HEK293 (cell line): ENCODE measurements at regions not wholly inside any gene's neighbourhood (a gene's known extent, or its start where the extent isn't known, plus 50 kb on each side); places are given as distances from the start of the nearest gene placed in this dataset.

Experiments used
- CTCF ChIA-PET: fragments of 350-600 bp; formaldehyde crosslinking; extraction: SDS; loops from one replicate; lab custom pipeline; 2021; ENCODE audit warnings: antibody characterized with exemption; lab: Yijun Ruan, JAX
- POLR2A ChIA-PET: fragments of 300-600 bp; formaldehyde crosslinking; extraction: SDS; loops from one replicate; lab custom pipeline; 2020; ENCODE audit warnings: antibody characterized with exemption, inconsistent platforms; lab: Yijun Ruan, JAX
- H3K27ac ChIP-seq: fragments of 200-500 bp; sonication (Bioruptor generic); 2 replicates; pipeline ENCODE4 v1.5.1; 2014; ENCODE audit warnings: low read depth, low read length, control low read depth, inconsistent platforms; ENCODE audit errors: extremely low read depth
- H3K36me3 ChIP-seq, 2 experiments: fragments of 200-500 bp in 1 of 2; sonication (Bioruptor generic) in 1 of 2; 1 replicate in 1 of 2; 2 replicates in 1 of 2; pipeline ENCODE4 v1.5.1; 2014 to 2017; ENCODE audit warnings: inconsistent platforms in 2 of 2, low read length in 2 of 2; ENCODE audit not compliant: control insufficient read depth in 2 of 2, insufficient read depth in 1 of 2
- H3K4me1 ChIP-seq: fragments of 200-500 bp; sonication (Bioruptor generic); 2 replicates; pipeline ENCODE4 v1.5.1; 2014; ENCODE audit warnings: mild to moderate bottlenecking, low read length, inconsistent platforms; ENCODE audit not compliant: control insufficient read depth, insufficient read depth
- H3K4me3 ChIP-seq: 2 replicates; pipeline ENCODE4 v1.5.1; 2011; ENCODE audit warnings: low read depth, mild to moderate bottlenecking, control low read depth, low read length, moderate library complexity
- H3K9me3 ChIP-seq: fragments of 200-500 bp; sonication (Bioruptor generic); 2 replicates; pipeline ENCODE4 v1.5.1; 2014; ENCODE audit warnings: low read depth, low read length, inconsistent platforms; ENCODE audit not compliant: control insufficient read depth, insufficient read depth
- BCL11B ChIP-seq: fragments of 450-650 bp; formaldehyde crosslinking; IDR thresholded peaks from 2 replicates; pipeline ENCODE4 v1.5.1; 2016; ENCODE audit warnings: low read depth, missing biosample characterization, missing genetic modification characterization
- MEIS1 ChIP-seq: sonication (generic); formaldehyde crosslinking; IDR thresholded peaks from 2 replicates; pipeline ENCODE4 v1.8.1; 2022; ENCODE audit warnings: missing genetic modification reagents, mild to moderate bottlenecking, borderline replicate concordance
- ZBTB20 ChIP-seq: fragments of 450-650 bp; formaldehyde crosslinking; IDR thresholded peaks from 2 replicates; pipeline ENCODE4 v1.5.1; 2016; ENCODE audit warnings: missing biosample characterization, missing genetic modification characterization
- ZNF157 ChIP-seq: fragments of 450-650 bp; formaldehyde crosslinking; IDR thresholded peaks from 2 replicates; pipeline ENCODE4 v1.5.1; 2016; ENCODE audit warnings: missing biosample characterization, missing genetic modification characterization
- ZNF221 ChIP-seq: fragments of 450-650 bp; formaldehyde crosslinking; IDR thresholded peaks from 2 replicates; pipeline ENCODE4 v1.5.1; 2017; ENCODE audit warnings: missing biosample characterization, missing genetic modification characterization, borderline replicate concordance
- ZNF292 ChIP-seq: fragments of 450-650 bp; formaldehyde crosslinking; IDR thresholded peaks from 2 replicates; pipeline ENCODE4 v1.5.1; 2016; ENCODE audit warnings: low read depth, missing biosample characterization, missing genetic modification characterization, borderline replicate concordance
- ZNF514 ChIP-seq: fragments of 450-650 bp; formaldehyde crosslinking; IDR thresholded peaks from 2 replicates; pipeline ENCODE4 v1.5.1; 2016; ENCODE audit warnings: missing biosample characterization, missing genetic modification characterization
- ZNF549 ChIP-seq: fragments of 450-650 bp; IDR thresholded peaks from 2 replicates; pipeline ENCODE4 v1.5.1; 2018; ENCODE audit warnings: missing biosample characterization, missing genetic modification characterization, mild to moderate bottlenecking, inconsistent platforms, moderate library complexity
- ZNF596 ChIP-seq: fragments of 450-650 bp; IDR thresholded peaks from 2 replicates; pipeline ENCODE4 v1.5.0; 2018; ENCODE audit warnings: missing biosample characterization, mild to moderate bottlenecking, missing genetic modification characterization, moderate library complexity
- ZNF629 ChIP-seq: fragments of 450-650 bp; formaldehyde crosslinking; IDR thresholded peaks from 2 replicates; pipeline ENCODE4 v1.5.1; 2017; ENCODE audit warnings: missing biosample characterization, missing genetic modification characterization
- ZNF664 ChIP-seq: fragments of 450-650 bp; formaldehyde crosslinking; IDR thresholded peaks from 2 replicates; pipeline ENCODE4 v1.5.1; 2016; ENCODE audit warnings: missing biosample characterization, missing genetic modification characterization
- TF ChIP-seq, protein P1 (sequence below): fragments of 450-650 bp; formaldehyde crosslinking; IDR thresholded peaks from 2 replicates; pipeline ENCODE4 v1.5.1; 2016; ENCODE audit warnings: missing biosample characterization, missing genetic modification characterization
- TF ChIP-seq, protein P2 (sequence below): fragments of 450-650 bp; formaldehyde crosslinking; IDR thresholded peaks from 2 replicates; pipeline ENCODE4 v1.5.1; 2016; ENCODE audit warnings: missing biosample characterization, missing genetic modification characterization

DNA sequence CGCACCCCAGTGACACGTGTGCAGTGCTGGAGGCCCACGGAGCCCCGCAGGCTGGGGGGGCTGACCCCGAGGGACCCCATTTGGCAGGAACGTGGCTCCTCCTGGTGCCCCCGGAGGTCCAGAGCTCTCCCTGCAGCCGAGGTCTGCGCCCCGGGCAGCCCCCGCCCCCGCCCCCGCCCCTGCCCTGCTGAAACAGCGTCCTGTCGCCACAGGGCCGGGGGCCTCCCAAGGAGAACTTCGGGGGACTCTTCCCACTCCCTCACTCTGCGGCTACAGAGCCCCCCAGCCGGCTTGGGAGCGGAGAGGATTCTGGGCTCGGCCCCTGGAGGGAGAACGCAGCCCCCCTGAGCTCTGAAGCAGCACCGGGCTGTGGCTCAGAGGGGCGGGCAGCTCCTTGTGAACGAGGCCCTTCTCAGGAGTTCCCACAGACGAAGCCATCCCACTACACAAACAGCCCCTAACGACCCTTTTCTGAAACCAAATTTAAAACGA is 115.2 kb downstream of the DLL1 start (continued):
- TF ChIP-seq, protein P1, sequence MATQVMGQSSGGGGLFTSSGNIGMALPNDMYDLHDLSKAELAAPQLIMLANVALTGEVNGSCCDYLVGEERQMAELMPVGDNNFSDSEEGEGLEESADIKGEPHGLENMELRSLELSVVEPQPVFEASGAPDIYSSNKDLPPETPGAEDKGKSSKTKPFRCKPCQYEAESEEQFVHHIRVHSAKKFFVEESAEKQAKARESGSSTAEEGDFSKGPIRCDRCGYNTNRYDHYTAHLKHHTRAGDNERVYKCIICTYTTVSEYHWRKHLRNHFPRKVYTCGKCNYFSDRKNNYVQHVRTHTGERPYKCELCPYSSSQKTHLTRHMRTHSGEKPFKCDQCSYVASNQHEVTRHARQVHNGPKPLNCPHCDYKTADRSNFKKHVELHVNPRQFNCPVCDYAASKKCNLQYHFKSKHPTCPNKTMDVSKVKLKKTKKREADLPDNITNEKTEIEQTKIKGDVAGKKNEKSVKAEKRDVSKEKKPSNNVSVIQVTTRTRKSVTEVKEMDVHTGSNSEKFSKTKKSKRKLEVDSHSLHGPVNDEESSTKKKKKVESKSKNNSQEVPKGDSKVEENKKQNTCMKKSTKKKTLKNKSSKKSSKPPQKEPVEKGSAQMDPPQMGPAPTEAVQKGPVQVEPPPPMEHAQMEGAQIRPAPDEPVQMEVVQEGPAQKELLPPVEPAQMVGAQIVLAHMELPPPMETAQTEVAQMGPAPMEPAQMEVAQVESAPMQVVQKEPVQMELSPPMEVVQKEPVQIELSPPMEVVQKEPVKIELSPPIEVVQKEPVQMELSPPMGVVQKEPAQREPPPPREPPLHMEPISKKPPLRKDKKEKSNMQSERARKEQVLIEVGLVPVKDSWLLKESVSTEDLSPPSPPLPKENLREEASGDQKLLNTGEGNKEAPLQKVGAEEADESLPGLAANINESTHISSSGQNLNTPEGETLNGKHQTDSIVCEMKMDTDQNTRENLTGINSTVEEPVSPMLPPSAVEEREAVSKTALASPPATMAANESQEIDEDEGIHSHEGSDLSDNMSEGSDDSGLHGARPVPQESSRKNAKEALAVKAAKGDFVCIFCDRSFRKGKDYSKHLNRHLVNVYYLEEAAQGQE (tag by site-specific recombination), result no peak
- TF ChIP-seq, protein P2, sequence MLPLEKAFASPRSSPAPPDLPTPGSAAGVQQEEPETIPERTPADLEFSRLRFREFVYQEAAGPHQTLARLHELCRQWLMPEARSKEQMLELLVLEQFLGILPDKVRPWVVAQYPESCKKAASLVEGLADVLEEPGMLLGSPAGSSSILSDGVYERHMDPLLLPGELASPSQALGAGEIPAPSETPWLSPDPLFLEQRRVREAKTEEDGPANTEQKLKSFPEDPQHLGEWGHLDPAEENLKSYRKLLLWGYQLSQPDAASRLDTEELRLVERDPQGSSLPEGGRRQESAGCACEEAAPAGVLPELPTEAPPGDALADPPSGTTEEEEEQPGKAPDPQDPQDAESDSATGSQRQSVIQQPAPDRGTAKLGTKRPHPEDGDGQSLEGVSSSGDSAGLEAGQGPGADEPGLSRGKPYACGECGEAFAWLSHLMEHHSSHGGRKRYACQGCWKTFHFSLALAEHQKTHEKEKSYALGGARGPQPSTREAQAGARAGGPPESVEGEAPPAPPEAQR (tag by site-specific recombination), result no peak
- TF ChIP-seq ZNF629 (no peak), ZBTB20 (tag by site-specific recombination) (no peak), MEIS1 (no peak), ZNF157 (tag by site-specific recombination) (no peak), ZNF664 (tag by site-specific recombination) (no peak)

DNA sequence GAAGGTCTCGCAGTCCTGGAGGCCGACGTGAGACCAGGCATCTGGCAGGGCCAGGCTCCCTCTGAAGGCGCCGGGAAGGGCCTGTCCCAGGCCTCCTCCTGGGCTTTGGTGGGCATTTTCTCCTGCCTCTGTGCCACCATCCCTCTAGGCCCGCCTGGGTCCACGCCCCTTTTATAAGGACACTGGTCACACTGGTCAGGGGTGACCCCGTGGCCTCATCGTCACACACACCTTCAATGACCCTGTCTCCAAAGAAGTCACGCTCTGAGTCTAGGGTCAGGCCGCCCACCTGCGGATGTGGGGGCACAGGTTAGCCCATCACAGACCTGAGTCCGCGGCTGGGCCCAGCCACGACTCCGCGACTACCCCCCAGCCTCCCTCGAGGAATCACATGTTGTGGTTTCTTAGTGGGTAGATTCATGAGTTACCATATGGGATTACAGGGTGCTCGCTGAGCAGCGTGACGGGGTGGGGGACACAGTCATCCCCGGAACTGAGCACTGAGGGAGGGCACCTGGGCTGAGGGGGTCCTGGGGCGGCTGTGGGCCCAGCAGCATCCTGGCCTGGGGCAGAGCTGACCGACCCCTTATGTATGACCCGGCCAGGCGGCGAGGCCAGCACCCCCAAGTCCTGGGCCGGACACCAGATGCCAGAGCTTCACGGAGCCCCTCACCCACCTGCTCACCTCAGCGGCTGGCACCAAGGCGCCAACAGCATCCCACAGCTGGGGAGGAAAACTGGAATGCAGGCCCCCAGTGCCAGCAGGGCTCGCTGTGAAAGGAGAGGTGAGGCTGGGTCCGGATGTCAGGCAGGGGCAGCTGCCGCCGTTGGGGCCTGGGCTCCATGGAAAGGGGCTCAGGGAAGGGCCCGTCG is 115.9 kb downstream of the DLL1 start:
- POLR2A ChIA-PET, result no interaction called here
- CTCF ChIA-PET, result interaction anchor here (0.7 kb wide), 1 partner anchor 14 kb away, joined by 3 read pairs; no protein-coding TSS in a partner anchor
- no peaks in the 10 kb centered on the region for H3K4me1 ChIP-seq
- H3K9me3 ChIP-seq, result no peaks in the 10 kb centered on the region
- no peak overlapping the region for H3K4me3 ChIP-seq
- H3K27ac ChIP-seq, result no peak overlapping the region
- no peaks in the 10 kb centered on the region for H3K36me3 ChIP-seq
- TF ChIP-seq ZNF221 (tag by site-specific recombination), result no peak
- no peak for TF ChIP-seq ZNF514 (tag by site-specific recombination)
- TF ChIP-seq ZNF292, result no peak
- TF ChIP-seq ZNF549 (tag by site-specific recombination), result no peak
- TF ChIP-seq, all 188 proteins: peak for 0

DNA sequence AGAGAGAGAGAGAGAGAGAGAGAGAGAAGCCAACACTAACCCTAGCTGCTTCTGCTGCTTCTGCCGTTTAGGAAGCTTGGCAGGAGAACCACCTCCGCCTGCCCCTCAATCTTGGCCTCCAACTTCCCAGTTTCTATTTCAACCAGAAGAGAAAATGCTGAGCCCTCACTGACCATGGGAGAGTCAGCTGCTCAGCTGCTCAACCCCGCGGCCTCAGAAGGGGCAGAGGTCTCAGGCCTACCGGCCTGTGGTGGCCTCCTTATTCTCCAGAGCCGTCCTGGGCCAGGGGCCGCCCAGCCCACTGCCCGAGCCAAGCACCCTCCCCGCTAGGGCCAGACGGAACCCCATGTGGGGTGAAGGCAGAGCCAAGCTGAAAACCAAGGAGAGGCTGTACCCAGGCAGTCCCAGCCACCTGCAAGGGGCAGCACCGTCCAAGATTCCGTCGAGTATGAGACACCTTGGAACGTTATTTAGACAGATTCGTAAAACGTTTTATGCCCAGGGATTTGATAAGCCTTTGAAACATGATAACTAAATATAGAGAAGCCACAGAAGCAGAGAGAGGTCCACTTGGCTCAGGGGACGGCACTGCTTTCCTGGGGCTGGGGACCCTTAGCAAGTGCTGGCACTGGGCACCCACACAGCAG is 116.6 kb downstream of the DLL1 start:
- Histone ChIP-seq H3K9me3 (no peaks in the 10 kb centered on the region), H3K4me1 (no peaks in the 10 kb centered on the region), H3K27ac (no peak overlapping the region), H3K36me3 (no peaks in the 10 kb centered on the region), H3K4me3 (no peak overlapping the region)
- CTCF ChIA-PET, result interaction anchor here (0.7 to 0.9 kb wide), 3 partner anchors 14 to 342 kb away, joined by 3 to 4 read pairs (median 3); no protein-coding TSS in a partner anchor
- TF ChIP-seq ZNF596 (tag by site-specific recombination) (peak; percentile 58; the same call in 1 of the 2 replicates), BCL11B (tag by site-specific recombination) (no peak)
- POLR2A ChIA-PET, result no interaction called here
